B cell (primary cell): ENCODE measurements at regions not wholly inside any gene's neighbourhood (a gene's known extent, or its start where the extent isn't known, plus 50 kb on each side); places are given as distances from the start of the nearest gene placed in this dataset.

Source experiments
- ATAC-seq: fragments of 200-7000 bp; cut with Tn5 transposase; one replicate; pipeline ENCODE4 v1.10.0; 2021; ENCODE audit warnings: low read depth, mild to moderate bottlenecking, moderate number of reproducible peaks, moderate library complexity
- CTCF ChIA-PET: fragments of 350-600 bp; sonication (Branson Sonifier 250); formaldehyde crosslinking; loops from one replicate; lab custom pipeline; 2021; ENCODE audit warnings: antibody characterized with exemption, inconsistent platforms; lab: Charles Lee
- POLR2A ChIA-PET: fragments of 350-600 bp; sonication (Branson Sonifier 250); formaldehyde crosslinking; loops from one replicate; lab custom pipeline; 2021; ENCODE audit warnings: antibody characterized with exemption; lab: Charles Lee
- DNase-seq: peaks from one replicate; pipeline ENCODE4 v3.0.0; 2013
- H2AFZ ChIP-seq: 2 replicates; pipeline ENCODE4 v1.6.1; 2012; ENCODE audit warnings: mild to moderate bottlenecking, low read depth, low read length; ENCODE audit not compliant: insufficient read depth, poor library complexity, severe bottlenecking
- H3K27ac ChIP-seq, 2 donors: 1 replicate in 1 of 2; 2 replicates in 1 of 2; pipeline ENCODE4 v1.5.1; 2012 to 2013; ENCODE audit warnings: low read length in 2 of 2, mild to moderate bottlenecking in 2 of 2, moderate library complexity in 1 of 2
- H3K27me3 ChIP-seq, 4 experiments: fragments of 200-600 bp in 1 of 4; sonication (generic) in 1 of 4; replicated peaks in 1 of 4; 1 replicate in 2 of 4; 2 replicates in 2 of 4; pipeline versions ENCODE4 v1.6.1 to v1.7.0; 2013 to 2016; ENCODE audit warnings: low read length in 3 of 4, mild to moderate bottlenecking in 2 of 4, mixed read lengths in 1 of 4, moderate library complexity in 1 of 4; ENCODE audit not compliant: insufficient read depth in 4 of 4, control insufficient read depth in 3 of 4; ENCODE audit errors: control extremely low read depth in 1 of 4
- H3K36me3 ChIP-seq, 2 experiments: replicated peaks in 1 of 2; 1 replicate in 1 of 2; 2 replicates in 1 of 2; pipeline versions ENCODE4 v1.6.1 to v1.7.1; 2013; ENCODE audit warnings: low read length in 1 of 2; ENCODE audit not compliant: insufficient read depth in 2 of 2, control insufficient read depth in 1 of 2; ENCODE audit errors: control extremely low read depth in 1 of 2, extremely low read depth in 1 of 2
- H3K4me1 ChIP-seq, 2 donors: fragments of 200-600 bp in 1 of 2; sonication (generic) in 1 of 2; 1 replicate in 1 of 2; 2 replicates in 1 of 2; pipeline versions ENCODE4 v1.5.1 to v1.6.1; 2013 to 2017; ENCODE audit warnings: low read length in 2 of 2; ENCODE audit not compliant: control insufficient read depth in 2 of 2, insufficient read depth in 2 of 2
- H3K4me2 ChIP-seq: replicated peaks from 2 replicates; pipeline ENCODE3; 2012; ENCODE audit warnings: mild to moderate bottlenecking, low read depth, low read length; ENCODE audit not compliant: poor library complexity, severe bottlenecking
- H3K4me3 ChIP-seq, 5 experiments: fragments of 200-600 bp in 1 of 5; sonication (generic) in 1 of 5; 1 replicate in 3 of 5; 2 replicates in 2 of 5; pipeline versions ENCODE4 v1.5.1 to v1.7.0; 2011 to 2016; ENCODE audit warnings: low read length in 4 of 5, mild to moderate bottlenecking in 4 of 5, low read depth in 2 of 5, control low read depth in 1 of 5, moderate library complexity in 1 of 5; ENCODE audit not compliant: insufficient read depth in 1 of 5; ENCODE audit errors: control extremely low read depth in 1 of 5, extremely low read depth in 1 of 5
- H3K79me2 ChIP-seq: fragments of 200-600 bp; sonication (generic); one replicate; pipeline ENCODE4 v1.6.0; 2016; ENCODE audit warnings: low read length; ENCODE audit not compliant: control insufficient read depth, insufficient read depth
- H3K9ac ChIP-seq: fragments of 200-600 bp; sonication (generic); 2 replicates; pipeline ENCODE4 v1.6.1; 2017; ENCODE audit warnings: mild to moderate bottlenecking, low read length, moderate library complexity
- H3K9me3 ChIP-seq, 3 donors: one replicate each; pipeline versions ENCODE4 v1.6.1 to v1.7.1; 2013; ENCODE audit warnings: low read length in 2 of 3; ENCODE audit not compliant: control insufficient read depth in 2 of 3, insufficient read depth in 1 of 3; ENCODE audit errors: control extremely low read depth in 1 of 3
- H4K20me1 ChIP-seq: 2 replicates; pipeline ENCODE4 v1.6.0; 2012; ENCODE audit warnings: mild to moderate bottlenecking, low read length; ENCODE audit not compliant: insufficient read depth, control insufficient read depth, poor library complexity, severe bottlenecking
- H3K27ac Mint-ChIP-seq: one replicate; pipeline ENCODE4 v1.8.0; 2021; ENCODE audit warnings: mixed read lengths
- H3K27me3 Mint-ChIP-seq: one replicate; pipeline ENCODE4 v1.8.0; 2021; ENCODE audit warnings: mixed read lengths
- H3K4me1 Mint-ChIP-seq: one replicate; pipeline ENCODE4 v1.8.0; 2021; ENCODE audit warnings: mixed read lengths
- H3K4me3 Mint-ChIP-seq: one replicate; pipeline ENCODE4 v1.8.0; 2021; ENCODE audit warnings: mixed read lengths
- H3K9me3 Mint-ChIP-seq: one replicate; pipeline ENCODE4 v1.8.0; 2022; ENCODE audit warnings: mixed read lengths; ENCODE audit not compliant: insufficient read depth
- EZH2 ChIP-seq: IDR thresholded peaks from 2 replicates; pipeline ENCODE4 v1.6.1; 2012; ENCODE audit warnings: borderline replicate concordance, low read depth, mild to moderate bottlenecking, moderate library complexity, low read length; ENCODE audit not compliant: insufficient read depth, poor library complexity, severe bottlenecking
- whole genome bisulfite sequencing: methylation state at CpG from one replicate; pipeline ENCODE4 v1.1.5; 2013; ENCODE audit warnings: missing lambda C conversion rate; ENCODE audit not compliant: insufficient coverage; 5-methylcytosine and 5-hydroxymethylcytosine counted together
- intact Hi-C: fragments of 100-400 bp; cut with micrococcal nuclease; formaldehyde crosslinking; loops from one replicate; pipeline ENCODE4 v1.10.0; 2022
- TF ChIP-seq, protein P1 (sequence below): fragments of 200-600 bp; IDR thresholded peaks from one replicate; pipeline ENCODE4 v1.8.0; 2022; ENCODE audit warnings: antibody characterized with exemption, mild to moderate bottlenecking

DNA sequence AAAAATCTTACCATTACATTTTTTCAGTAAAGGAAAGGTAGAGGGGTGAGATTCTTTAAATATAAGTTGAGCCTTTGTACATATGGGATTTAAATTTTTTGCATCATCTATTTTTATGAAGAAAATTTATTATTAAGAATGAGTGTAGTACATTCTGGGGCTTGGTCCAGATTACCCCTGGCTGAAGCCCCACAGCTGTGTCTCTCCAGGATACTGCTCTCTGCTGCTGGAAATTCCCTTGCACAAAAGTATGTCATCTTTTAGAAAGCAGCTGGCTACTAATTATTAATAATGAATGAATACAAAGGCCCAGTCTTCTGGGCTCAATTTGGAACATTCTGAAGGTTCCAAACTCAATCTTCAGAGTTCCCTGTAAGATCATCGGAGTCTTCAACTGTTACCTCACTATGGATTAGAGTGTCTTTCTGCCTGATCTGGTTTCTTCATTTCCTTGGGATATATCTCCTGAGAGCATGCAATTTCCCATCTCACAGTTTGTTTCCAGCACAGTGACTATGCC lies 428.6 kb upstream of the BRINP3 start:
- Mint-ChIP-seq H3K27ac (no peak overlapping the region), H3K4me3 (no peak overlapping the region), H3K4me1 (no peaks in the 10 kb centered on the region), H3K9me3 (peaks cover 3% of the 10 kb centered on the region), H3K27me3 (no peaks in the 10 kb centered on the region)
- ATAC-seq (no peak), DNase-seq (no peak)
- no peaks in the 10 kb centered on the region for H3K4me1 ChIP-seq
- intact Hi-C loops, result no loop called here
- TF ChIP-seq, protein P1, sequence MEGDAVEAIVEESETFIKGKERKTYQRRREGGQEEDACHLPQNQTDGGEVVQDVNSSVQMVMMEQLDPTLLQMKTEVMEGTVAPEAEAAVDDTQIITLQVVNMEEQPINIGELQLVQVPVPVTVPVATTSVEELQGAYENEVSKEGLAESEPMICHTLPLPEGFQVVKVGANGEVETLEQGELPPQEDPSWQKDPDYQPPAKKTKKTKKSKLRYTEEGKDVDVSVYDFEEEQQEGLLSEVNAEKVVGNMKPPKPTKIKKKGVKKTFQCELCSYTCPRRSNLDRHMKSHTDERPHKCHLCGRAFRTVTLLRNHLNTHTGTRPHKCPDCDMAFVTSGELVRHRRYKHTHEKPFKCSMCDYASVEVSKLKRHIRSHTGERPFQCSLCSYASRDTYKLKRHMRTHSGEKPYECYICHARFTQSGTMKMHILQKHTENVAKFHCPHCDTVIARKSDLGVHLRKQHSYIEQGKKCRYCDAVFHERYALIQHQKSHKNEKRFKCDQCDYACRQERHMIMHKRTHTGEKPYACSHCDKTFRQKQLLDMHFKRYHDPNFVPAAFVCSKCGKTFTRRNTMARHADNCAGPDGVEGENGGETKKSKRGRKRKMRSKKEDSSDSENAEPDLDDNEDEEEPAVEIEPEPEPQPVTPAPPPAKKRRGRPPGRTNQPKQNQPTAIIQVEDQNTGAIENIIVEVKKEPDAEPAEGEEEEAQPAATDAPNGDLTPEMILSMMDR, result no peak
- TF ChIP-seq EZH2, result no peak
- no peak overlapping the region for H3K9ac ChIP-seq
- no peaks in the 10 kb centered on the region for H3K27me3 ChIP-seq
- no peak overlapping the region for H3K4me3 ChIP-seq
- POLR2A ChIA-PET, result no interaction called here
- no peaks in the 10 kb centered on the region for H3K36me3 ChIP-seq
- H3K79me2 ChIP-seq, result no peaks in the 10 kb centered on the region
- no CpG with 5 or more reads among the region's 1 CpG for WGBS
- CTCF ChIA-PET, result no interaction called here
- H2AFZ ChIP-seq, result no peak overlapping the region
- no peak overlapping the region for H3K27ac ChIP-seq
- H3K9me3 ChIP-seq, result no peaks in the 10 kb centered on the region
- H4K20me1 ChIP-seq, result no peaks in the 10 kb centered on the region
- H3K4me2 ChIP-seq, result no peak overlapping the region

DNA sequence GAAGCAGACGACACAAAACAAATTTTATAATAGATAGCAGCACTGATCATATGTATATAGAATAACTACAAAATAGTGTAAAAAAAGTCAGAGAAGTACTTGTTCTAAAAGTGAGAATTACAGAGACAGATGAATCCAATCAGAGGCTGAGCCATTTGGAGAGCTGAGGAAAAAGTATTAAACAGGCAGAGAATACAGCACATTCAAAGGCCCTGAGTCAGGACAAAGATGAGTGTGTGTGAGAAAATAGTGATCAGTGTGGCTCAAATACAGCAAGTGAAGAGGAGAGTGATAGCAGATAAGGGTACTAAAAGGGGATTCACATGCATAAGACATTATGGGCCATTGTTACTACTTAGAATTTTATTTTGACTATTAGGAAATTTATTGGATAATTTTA lies 430.6 kb upstream of the BRINP3 start:
- Mint-ChIP-seq H3K27me3 (no peaks in the 10 kb centered on the region), H3K27ac (no peak overlapping the region), H3K4me3 (no peak overlapping the region), H3K9me3 (peaks cover 3% of the 10 kb centered on the region), H3K4me1 (no peaks in the 10 kb centered on the region)
- POLR2A ChIA-PET, result no interaction called here
- ATAC-seq, result no peak
- H3K27me3 ChIP-seq, result no peaks in the 10 kb centered on the region
- DNase-seq, result no peak
- H3K79me2 ChIP-seq, result no peaks in the 10 kb centered on the region
- TF ChIP-seq, protein P1, result no peak
- TF ChIP-seq EZH2, result no peak
- H2AFZ ChIP-seq, result no peak overlapping the region
- H3K4me1 ChIP-seq, result no peaks in the 10 kb centered on the region
- no peak overlapping the region for H3K4me3 ChIP-seq
- WGBS, result no CpG with 5 or more reads among the region's 1 CpG
- H3K27ac ChIP-seq, result no peak overlapping the region
- H3K36me3 ChIP-seq, result no peaks in the 10 kb centered on the region
- H3K9ac ChIP-seq, result no peak overlapping the region
- intact Hi-C loops, result no loop called here
- H3K9me3 ChIP-seq, result no peaks in the 10 kb centered on the region
- CTCF ChIA-PET, result no interaction called here
- H3K4me2 ChIP-seq, result no peak overlapping the region
- no peaks in the 10 kb centered on the region for H4K20me1 ChIP-seq
